ENCODE measurements at regions not wholly inside any gene's neighbourhood (a gene's known extent, or its start where the extent isn't known, plus 50 kb on each side); places are given as distances from the start of the nearest gene placed in this dataset.

DNA sequence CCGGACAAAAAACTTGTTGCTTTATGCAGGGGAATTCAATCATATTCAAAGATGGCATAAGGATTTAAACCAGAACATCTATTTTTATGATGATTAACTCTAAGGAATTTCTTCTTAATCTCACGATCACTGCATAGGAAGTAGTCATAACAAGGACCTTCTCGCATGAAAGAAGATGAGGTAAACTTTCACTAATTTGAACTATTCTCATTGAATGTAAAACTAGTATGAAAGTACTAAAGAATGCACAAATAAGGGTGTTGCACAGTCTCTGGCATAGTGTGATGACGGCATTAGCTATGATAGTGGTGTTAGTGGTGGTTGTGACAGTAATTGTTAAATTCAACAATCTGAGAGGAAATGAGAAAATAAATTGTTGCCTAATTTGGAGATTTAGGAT, 280.0 kb downstream of the SLC6A15 start:
- no peak for DNase-seq (ENCODE audit: low read depth, low spot score)
- Histone ChIP-seq H3K27me3 (ENCODE audit: control insufficient read depth, insufficient read depth, low read length) (no peaks in the 10 kb centered on the region), H3K27ac (ENCODE audit: low read depth, low read length) (no peak overlapping the region), H3K9me3 (ENCODE audit: control insufficient read depth, insufficient read depth, low read length) (no peaks in the 10 kb centered on the region), H3K4me3 (ENCODE audit: low read depth, low read length) (no peak overlapping the region)
- CTCF ChIA-PET: no interaction called here
- TF ChIP-seq, protein P1, sequence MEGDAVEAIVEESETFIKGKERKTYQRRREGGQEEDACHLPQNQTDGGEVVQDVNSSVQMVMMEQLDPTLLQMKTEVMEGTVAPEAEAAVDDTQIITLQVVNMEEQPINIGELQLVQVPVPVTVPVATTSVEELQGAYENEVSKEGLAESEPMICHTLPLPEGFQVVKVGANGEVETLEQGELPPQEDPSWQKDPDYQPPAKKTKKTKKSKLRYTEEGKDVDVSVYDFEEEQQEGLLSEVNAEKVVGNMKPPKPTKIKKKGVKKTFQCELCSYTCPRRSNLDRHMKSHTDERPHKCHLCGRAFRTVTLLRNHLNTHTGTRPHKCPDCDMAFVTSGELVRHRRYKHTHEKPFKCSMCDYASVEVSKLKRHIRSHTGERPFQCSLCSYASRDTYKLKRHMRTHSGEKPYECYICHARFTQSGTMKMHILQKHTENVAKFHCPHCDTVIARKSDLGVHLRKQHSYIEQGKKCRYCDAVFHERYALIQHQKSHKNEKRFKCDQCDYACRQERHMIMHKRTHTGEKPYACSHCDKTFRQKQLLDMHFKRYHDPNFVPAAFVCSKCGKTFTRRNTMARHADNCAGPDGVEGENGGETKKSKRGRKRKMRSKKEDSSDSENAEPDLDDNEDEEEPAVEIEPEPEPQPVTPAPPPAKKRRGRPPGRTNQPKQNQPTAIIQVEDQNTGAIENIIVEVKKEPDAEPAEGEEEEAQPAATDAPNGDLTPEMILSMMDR (IDR thresholded peaks at IDR 0.05; ENCODE audit: low read depth, low read length): no peak
- POLR2A ChIA-PET: no interaction called here

DNA sequence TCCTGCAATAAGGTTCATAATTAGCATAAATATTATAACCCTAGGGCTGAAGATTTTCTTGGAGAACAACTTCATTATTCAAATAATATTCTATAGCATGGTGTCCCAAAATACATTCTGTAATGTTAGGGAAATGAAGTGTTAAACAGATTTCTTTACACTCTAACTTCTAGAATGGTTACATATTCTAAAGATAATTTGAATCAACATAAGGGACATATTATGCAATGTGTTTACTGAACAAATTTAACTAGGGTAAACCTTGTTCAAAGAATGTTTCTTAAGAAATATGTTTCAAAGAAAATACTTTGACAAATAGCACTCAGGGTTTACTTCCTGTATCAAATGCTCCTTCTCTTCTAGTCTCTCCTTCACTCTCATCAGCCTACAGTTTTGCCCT, 281.6 kb downstream of the SLC6A15 start:
- Histone ChIP-seq H3K27ac (ENCODE audit: low read depth, low read length) (no peak overlapping the region), H3K27me3 (ENCODE audit: control insufficient read depth, insufficient read depth, low read length) (no peaks in the 10 kb centered on the region), H3K4me3 (ENCODE audit: low read depth, low read length) (no peak overlapping the region), H3K9me3 (ENCODE audit: control insufficient read depth, insufficient read depth, low read length) (no peaks in the 10 kb centered on the region)
- TF ChIP-seq, protein P1 (IDR thresholded peaks at IDR 0.05; ENCODE audit: low read depth, low read length): no peak
- CTCF ChIA-PET: no interaction called here
- POLR2A ChIA-PET: no interaction called here
- no peak for DNase-seq (ENCODE audit: low read depth, low spot score)

DNA sequence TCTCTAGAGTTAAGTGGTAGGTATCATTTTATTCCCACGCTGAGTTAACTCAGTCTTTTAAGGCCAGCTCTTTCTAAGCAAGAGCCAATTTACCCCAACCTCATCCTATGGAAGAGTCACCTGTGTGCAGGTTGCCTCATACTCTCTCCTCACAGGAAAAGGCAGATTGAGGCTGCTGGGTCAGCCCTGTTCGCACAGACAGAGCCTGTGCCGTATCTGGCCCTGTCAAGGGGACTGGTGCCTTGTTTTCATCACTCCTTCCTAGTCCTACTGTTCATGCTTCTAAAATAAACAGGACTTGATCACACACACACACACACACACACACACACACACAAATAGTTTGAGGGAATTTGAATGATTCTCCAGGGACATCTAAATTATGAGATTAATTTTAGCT, 285.0 kb downstream of the SLC6A15 start:
- TF ChIP-seq, protein P1 (IDR thresholded peaks at IDR 0.05; ENCODE audit: low read depth, low read length): no peak
- POLR2A ChIA-PET: no interaction called here
- Histone ChIP-seq H3K27ac (ENCODE audit: low read depth, low read length) (no peak overlapping the region), H3K9me3 (ENCODE audit: control insufficient read depth, insufficient read depth, low read length) (no peaks in the 10 kb centered on the region), H3K27me3 (ENCODE audit: control insufficient read depth, insufficient read depth, low read length) (no peaks in the 10 kb centered on the region), H3K4me3 (ENCODE audit: low read depth, low read length) (no peak overlapping the region)
- DNase-seq (ENCODE audit: low read depth, low spot score): no peak
- CTCF ChIA-PET: no interaction called here

DNA sequence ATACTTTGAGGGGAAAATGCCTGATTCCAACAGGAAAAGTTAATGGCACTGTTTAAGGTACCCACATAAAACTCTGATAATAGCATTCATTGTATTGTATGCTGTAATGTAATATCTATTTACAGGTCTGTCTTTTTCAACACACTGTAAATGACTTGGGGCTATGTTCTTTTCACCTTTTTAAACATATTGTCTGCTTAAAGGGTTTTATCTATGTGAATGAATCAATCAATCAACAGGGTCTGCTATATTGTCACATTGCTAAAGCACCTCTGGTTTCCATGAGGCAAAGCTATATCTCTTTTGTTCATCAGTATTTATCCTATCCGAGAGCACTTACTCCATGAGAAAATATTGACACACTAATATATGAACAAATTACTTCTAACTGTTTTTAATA, 288.0 kb downstream of the SLC6A15 start:
- ChIA-PET POLR2A (no interaction called here), CTCF (no interaction called here)
- no peak for DNase-seq (ENCODE audit: low read depth, low spot score)
- no peaks in the 10 kb centered on the region for H3K9me3 ChIP-seq (ENCODE audit: control insufficient read depth, insufficient read depth, low read length)
- TF ChIP-seq, protein P1 (IDR thresholded peaks at IDR 0.05; ENCODE audit: low read depth, low read length): no peak
- H3K27me3 ChIP-seq (ENCODE audit: control insufficient read depth, insufficient read depth, low read length): no peaks in the 10 kb centered on the region
- no peak overlapping the region for H3K4me3 ChIP-seq (ENCODE audit: low read depth, low read length)
- H3K27ac ChIP-seq (ENCODE audit: low read depth, low read length): no peak overlapping the region

DNA sequence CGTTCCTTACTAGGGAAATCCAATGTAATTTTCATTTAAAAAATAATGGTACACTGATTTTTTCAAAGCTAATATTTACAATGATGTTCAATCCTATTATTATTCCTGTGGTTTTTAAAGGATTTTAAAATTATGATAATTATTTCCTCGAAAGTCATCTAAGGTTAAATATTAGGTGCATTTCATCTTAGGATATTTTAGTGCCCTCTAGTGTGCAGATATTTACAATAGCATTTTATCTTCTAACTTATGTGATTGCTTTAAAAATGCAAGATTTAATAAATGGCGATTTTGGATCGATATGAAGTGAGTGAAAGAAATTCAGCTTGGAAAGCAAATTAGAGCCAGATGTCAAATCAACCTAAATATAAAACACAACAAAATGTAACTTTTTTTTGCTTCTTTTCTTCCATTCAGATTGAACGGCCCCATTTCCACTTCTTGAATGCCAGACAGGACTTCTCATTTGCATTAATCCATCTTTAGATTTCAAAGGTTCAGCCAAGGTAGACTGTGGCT, 293.5 kb downstream of the SLC6A15 start:
- CTCF ChIA-PET: interaction anchor here (0.6 to 1.3 kb wide), 5 partner anchors 12 to 438 kb away, joined by 3 to 4 read pairs (median 3); no protein-coding TSS in a partner anchor
- Histone ChIP-seq H3K9me3 (ENCODE audit: control insufficient read depth, insufficient read depth, low read length) (no peaks in the 10 kb centered on the region), H3K27ac (ENCODE audit: low read depth, low read length) (no peak overlapping the region), H3K27me3 (ENCODE audit: control insufficient read depth, insufficient read depth, low read length) (no peaks in the 10 kb centered on the region), H3K4me3 (ENCODE audit: low read depth, low read length) (no peak overlapping the region)
- TF ChIP-seq, protein P1 (IDR thresholded peaks at IDR 0.05; ENCODE audit: low read depth, low read length): peak; percentile 45
- DNase-seq (ENCODE audit: low read depth, low spot score): no peak
- POLR2A ChIA-PET: no interaction called here

All from AG04450 (cell line).